ENCODE measurements at regions not wholly inside any gene's neighbourhood (a gene's known extent, or its start where the extent isn't known, plus 50 kb on each side); places are given as distances from the start of the nearest gene placed in this dataset.
"Not testable (repeated sequence)": the region's sequence is repeated elsewhere in the genome, so short reads cannot be mapped to it uniquely, and the experiment has no call there.

DNA sequence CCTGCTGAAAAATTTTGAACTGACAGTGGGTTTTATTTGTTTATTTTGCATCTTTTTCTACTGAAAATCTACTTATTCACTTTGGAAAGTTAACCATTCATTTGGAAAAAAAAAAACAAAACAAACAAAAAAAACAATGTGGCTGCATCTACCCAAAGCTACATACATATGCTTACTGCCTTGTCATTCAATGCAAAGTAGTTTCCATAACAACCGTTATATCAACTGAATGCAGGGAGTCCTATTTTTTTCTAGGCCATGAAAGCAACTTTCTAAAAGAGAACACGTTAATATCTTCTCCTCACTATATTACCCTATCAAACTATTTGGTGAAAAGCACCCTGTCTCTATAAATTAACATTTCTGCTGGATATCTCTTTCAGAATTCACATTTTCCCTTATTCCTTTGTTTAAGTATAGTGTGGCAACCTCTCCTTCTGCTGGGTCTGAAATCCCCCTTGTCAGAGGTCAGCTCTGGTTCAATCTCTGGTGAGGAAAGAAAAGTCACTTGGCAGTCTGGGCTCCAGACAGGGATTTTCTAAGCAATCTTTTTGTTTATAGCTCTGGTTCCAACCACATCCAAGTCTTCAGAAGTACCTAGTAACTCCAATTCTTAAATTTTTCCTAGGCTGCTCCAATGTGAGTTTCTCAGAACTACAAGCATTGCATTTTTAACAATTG, 528.4 kb upstream of the TOM1L1 start:
- Histone ChIP-seq H3K79me2 (ENCODE audit: insufficient read depth, low read length) (no peaks in the 10 kb centered on the region), H4K20me1 (ENCODE audit: insufficient read depth, low read length, poor library complexity, severe bottlenecking) (no peaks in the 10 kb centered on the region), H3K9me2 (replicated peaks; ENCODE audit: low read depth, low read length) (no peaks in the 10 kb centered on the region; the same call in 1 of the 2 replicates), H3K9ac (ENCODE audit: low read depth, low read length, poor library complexity, severe bottlenecking) (no peak overlapping the region), H3K9me3 (ENCODE audit: insufficient read depth, low read depth, low read length) (no peaks in the 10 kb centered on the region), H2AFZ (ENCODE audit: low read length) (no peak overlapping the region), H3K4me3 (ENCODE audit: low read length, poor library complexity, severe bottlenecking) (no peak overlapping the region), H3K27me3 (ENCODE audit: insufficient read depth, low read length, poor library complexity, severe bottlenecking) (no peaks in the 10 kb centered on the region), H3K4me1 (ENCODE audit: insufficient read depth, low read length, poor library complexity, severe bottlenecking) (no peaks in the 10 kb centered on the region), H3K36me3 (ENCODE audit: insufficient read depth, low read length) (no peaks in the 10 kb centered on the region), H3K4me2 (ENCODE audit: low read depth, low read length, poor library complexity, severe bottlenecking) (no peak overlapping the region), H3F3A (ENCODE audit: low read depth) (no peaks in the 10 kb centered on the region)
- no peak for TF ChIP-seq EZH2phosphoT487 (IDR thresholded peaks at IDR 0.05; ENCODE audit: borderline replicate concordance)
- TF ChIP-seq, protein P1, sequence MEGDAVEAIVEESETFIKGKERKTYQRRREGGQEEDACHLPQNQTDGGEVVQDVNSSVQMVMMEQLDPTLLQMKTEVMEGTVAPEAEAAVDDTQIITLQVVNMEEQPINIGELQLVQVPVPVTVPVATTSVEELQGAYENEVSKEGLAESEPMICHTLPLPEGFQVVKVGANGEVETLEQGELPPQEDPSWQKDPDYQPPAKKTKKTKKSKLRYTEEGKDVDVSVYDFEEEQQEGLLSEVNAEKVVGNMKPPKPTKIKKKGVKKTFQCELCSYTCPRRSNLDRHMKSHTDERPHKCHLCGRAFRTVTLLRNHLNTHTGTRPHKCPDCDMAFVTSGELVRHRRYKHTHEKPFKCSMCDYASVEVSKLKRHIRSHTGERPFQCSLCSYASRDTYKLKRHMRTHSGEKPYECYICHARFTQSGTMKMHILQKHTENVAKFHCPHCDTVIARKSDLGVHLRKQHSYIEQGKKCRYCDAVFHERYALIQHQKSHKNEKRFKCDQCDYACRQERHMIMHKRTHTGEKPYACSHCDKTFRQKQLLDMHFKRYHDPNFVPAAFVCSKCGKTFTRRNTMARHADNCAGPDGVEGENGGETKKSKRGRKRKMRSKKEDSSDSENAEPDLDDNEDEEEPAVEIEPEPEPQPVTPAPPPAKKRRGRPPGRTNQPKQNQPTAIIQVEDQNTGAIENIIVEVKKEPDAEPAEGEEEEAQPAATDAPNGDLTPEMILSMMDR (conservative IDR thresholded peaks at IDR 0.05; ENCODE audit: low read length) = no peak

DNA sequence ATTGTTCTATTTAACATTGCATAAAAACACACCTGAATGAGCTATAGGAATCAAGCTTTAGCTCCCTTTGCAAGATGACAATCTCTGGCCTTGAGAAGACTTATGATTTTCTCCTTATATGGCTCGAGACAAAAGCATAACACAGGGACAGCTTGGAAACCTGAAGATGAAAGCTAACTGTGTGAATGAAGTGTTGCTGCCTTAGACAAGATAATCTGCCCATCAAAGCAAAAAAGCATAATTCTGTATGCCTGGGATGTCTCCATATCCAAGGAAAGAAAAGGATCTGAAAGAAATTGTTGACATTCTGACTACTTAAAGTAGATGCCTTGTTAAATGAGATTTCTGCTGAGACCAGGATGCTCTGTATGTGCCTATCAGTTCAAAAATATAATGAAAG, 526.7 kb upstream of the TOM1L1 start:
- Histone ChIP-seq H2AFZ (ENCODE audit: low read length) (no peak overlapping the region), H3F3A (ENCODE audit: low read depth) (no peaks in the 10 kb centered on the region), H3K9ac (ENCODE audit: low read depth, low read length, poor library complexity, severe bottlenecking) (no peak overlapping the region), H3K27me3 (ENCODE audit: insufficient read depth, low read length, poor library complexity, severe bottlenecking) (no peaks in the 10 kb centered on the region), H3K9me2 (replicated peaks; ENCODE audit: low read depth, low read length) (peaks cover 3% of the 10 kb centered on the region; the same call in 1 of the 2 replicates), H4K20me1 (ENCODE audit: insufficient read depth, low read length, poor library complexity, severe bottlenecking) (no peaks in the 10 kb centered on the region), H3K36me3 (ENCODE audit: insufficient read depth, low read length) (no peaks in the 10 kb centered on the region), H3K4me3 (ENCODE audit: low read length, poor library complexity, severe bottlenecking) (no peak overlapping the region), H3K4me1 (ENCODE audit: insufficient read depth, low read length, poor library complexity, severe bottlenecking) (no peaks in the 10 kb centered on the region), H3K4me2 (ENCODE audit: low read depth, low read length, poor library complexity, severe bottlenecking) (no peak overlapping the region), H3K9me3 (ENCODE audit: insufficient read depth, low read depth, low read length) (no peaks in the 10 kb centered on the region), H3K79me2 (ENCODE audit: insufficient read depth, low read length) (no peaks in the 10 kb centered on the region)
- TF ChIP-seq EZH2phosphoT487 (IDR thresholded peaks at IDR 0.05; ENCODE audit: borderline replicate concordance) = no peak
- TF ChIP-seq, protein P1 (conservative IDR thresholded peaks at IDR 0.05; ENCODE audit: low read length) = no peak

DNA sequence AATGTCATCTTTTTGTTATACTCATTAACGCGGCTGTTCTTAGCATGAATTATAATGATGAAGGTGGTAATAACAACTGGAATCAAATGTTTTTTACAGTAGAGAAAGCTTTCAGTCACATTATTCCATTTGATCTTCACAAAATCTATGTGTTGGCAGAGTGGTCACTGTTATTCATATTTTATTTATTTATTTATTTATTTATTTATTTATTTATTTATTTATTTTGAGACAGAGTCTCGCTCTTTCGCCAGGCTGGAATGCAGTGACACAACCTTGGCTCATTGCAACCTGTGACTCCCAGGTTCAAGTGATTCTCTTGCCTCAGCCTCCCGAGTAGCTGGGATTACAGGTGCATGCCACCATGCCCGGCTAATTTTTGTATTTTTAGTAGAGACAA, 524.2 kb upstream of the TOM1L1 start:
- H2AFZ ChIP-seq (ENCODE audit: low read length); H3K9ac ChIP-seq (ENCODE audit: low read depth, low read length, poor library complexity, severe bottlenecking); H3K36me3 ChIP-seq (ENCODE audit: insufficient read depth, low read length); H3K9me3 ChIP-seq (ENCODE audit: insufficient read depth, low read depth, low read length); H3K4me2 ChIP-seq (ENCODE audit: low read depth, low read length, poor library complexity, severe bottlenecking); H3K4me1 ChIP-seq (ENCODE audit: insufficient read depth, low read length, poor library complexity, severe bottlenecking); H3F3A ChIP-seq (ENCODE audit: low read depth); H4K20me1 ChIP-seq (ENCODE audit: insufficient read depth, low read length, poor library complexity, severe bottlenecking); H3K79me2 ChIP-seq (ENCODE audit: insufficient read depth, low read length); H3K9me2 ChIP-seq (replicated peaks; ENCODE audit: low read depth, low read length); H3K27me3 ChIP-seq (ENCODE audit: insufficient read depth, low read length, poor library complexity, severe bottlenecking); H3K4me3 ChIP-seq (ENCODE audit: low read length, poor library complexity, severe bottlenecking): not testable (repeated sequence)

DNA sequence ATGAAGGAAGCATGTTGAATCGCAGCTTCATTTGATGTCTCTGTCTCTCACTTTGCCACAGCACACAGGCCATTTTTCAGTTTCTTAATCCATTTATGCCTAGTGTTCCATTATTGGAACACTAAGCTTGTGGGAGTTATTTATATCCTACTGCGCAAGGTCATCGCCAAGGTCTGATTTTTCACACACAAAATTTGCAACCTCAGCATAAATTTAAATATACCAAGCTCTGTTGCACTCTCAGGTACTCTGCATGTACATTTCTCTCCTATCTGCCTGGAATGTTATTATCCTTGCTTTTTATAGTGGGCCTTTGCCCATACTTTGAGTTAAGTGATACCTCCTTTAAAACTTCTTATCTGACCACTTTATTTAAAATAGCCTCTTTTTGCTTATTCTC, 519.2 kb upstream of the TOM1L1 start:
- Histone ChIP-seq H3K9ac (ENCODE audit: low read depth, low read length, poor library complexity, severe bottlenecking) (no peak overlapping the region), H3K9me3 (ENCODE audit: insufficient read depth, low read depth, low read length) (0 out of 2 replicates have a peak, but pooled peaks cover 3% of the 10 kb centered on the region), H3F3A (ENCODE audit: low read depth) (no peaks in the 10 kb centered on the region), H3K36me3 (ENCODE audit: insufficient read depth, low read length) (no peaks in the 10 kb centered on the region), H2AFZ (ENCODE audit: low read length) (no peak overlapping the region), H3K4me2 (ENCODE audit: low read depth, low read length, poor library complexity, severe bottlenecking) (no peak overlapping the region), H3K79me2 (ENCODE audit: insufficient read depth, low read length) (no peaks in the 10 kb centered on the region), H3K4me3 (ENCODE audit: low read length, poor library complexity, severe bottlenecking) (no peak overlapping the region), H3K27me3 (ENCODE audit: insufficient read depth, low read length, poor library complexity, severe bottlenecking) (no peaks in the 10 kb centered on the region), H4K20me1 (ENCODE audit: insufficient read depth, low read length, poor library complexity, severe bottlenecking) (no peaks in the 10 kb centered on the region), H3K9me2 (replicated peaks; ENCODE audit: low read depth, low read length) (0 out of 2 replicates have a peak, but pooled peaks cover 3% of the 10 kb centered on the region), H3K4me1 (ENCODE audit: insufficient read depth, low read length, poor library complexity, severe bottlenecking) (no peaks in the 10 kb centered on the region)
- TF ChIP-seq, protein P1 (conservative IDR thresholded peaks at IDR 0.05; ENCODE audit: low read length) = no peak
- no peak for TF ChIP-seq EZH2phosphoT487 (IDR thresholded peaks at IDR 0.05; ENCODE audit: borderline replicate concordance)

Data from Loucy (cell line).